HEK293 (cell line): ENCODE measurements at regions not wholly inside any gene's neighbourhood (a gene's known extent, or its start where the extent isn't known, plus 50 kb on each side); places are given as distances from the start of the nearest gene placed in this dataset.
A peak's percentile ranks its signal among the peaks of the same experiment; 100 is the strongest.

Source experiments
- CTCF ChIA-PET: fragments of 350-600 bp; formaldehyde crosslinking; extraction: SDS; loops from one replicate; lab custom pipeline; 2021; ENCODE audit warnings: antibody characterized with exemption; lab: Yijun Ruan, JAX
- POLR2A ChIA-PET: fragments of 300-600 bp; formaldehyde crosslinking; extraction: SDS; loops from one replicate; lab custom pipeline; 2020; ENCODE audit warnings: antibody characterized with exemption, inconsistent platforms; lab: Yijun Ruan, JAX
- H3K27ac ChIP-seq: fragments of 200-500 bp; sonication (Bioruptor generic); 2 replicates; pipeline ENCODE4 v1.5.1; 2014; ENCODE audit warnings: low read depth, low read length, control low read depth, inconsistent platforms; ENCODE audit errors: extremely low read depth
- H3K36me3 ChIP-seq, 2 experiments: fragments of 200-500 bp in 1 of 2; sonication (Bioruptor generic) in 1 of 2; 1 replicate in 1 of 2; 2 replicates in 1 of 2; pipeline ENCODE4 v1.5.1; 2014 to 2017; ENCODE audit warnings: inconsistent platforms in 2 of 2, low read length in 2 of 2; ENCODE audit not compliant: control insufficient read depth in 2 of 2, insufficient read depth in 1 of 2
- H3K4me1 ChIP-seq: fragments of 200-500 bp; sonication (Bioruptor generic); 2 replicates; pipeline ENCODE4 v1.5.1; 2014; ENCODE audit warnings: mild to moderate bottlenecking, low read length, inconsistent platforms; ENCODE audit not compliant: control insufficient read depth, insufficient read depth
- H3K4me3 ChIP-seq: 2 replicates; pipeline ENCODE4 v1.5.1; 2011; ENCODE audit warnings: low read depth, mild to moderate bottlenecking, control low read depth, low read length, moderate library complexity
- H3K9me3 ChIP-seq: fragments of 200-500 bp; sonication (Bioruptor generic); 2 replicates; pipeline ENCODE4 v1.5.1; 2014; ENCODE audit warnings: low read depth, low read length, inconsistent platforms; ENCODE audit not compliant: control insufficient read depth, insufficient read depth
- KLF7 ChIP-seq: fragments of 450-650 bp; formaldehyde crosslinking; IDR thresholded peaks from 2 replicates; pipeline ENCODE4 v1.5.1; 2016; ENCODE audit warnings: missing biosample characterization, missing genetic modification characterization, borderline replicate concordance
- RBAK ChIP-seq: fragments of 450-650 bp; formaldehyde crosslinking; IDR thresholded peaks from 2 replicates; pipeline ENCODE4 v1.5.1; 2016; ENCODE audit warnings: missing biosample characterization, missing genetic modification characterization
- SALL2 ChIP-seq: fragments of 450-650 bp; formaldehyde crosslinking; IDR thresholded peaks from 2 replicates; pipeline ENCODE4 v1.5.0; 2017; ENCODE audit warnings: missing biosample characterization, mild to moderate bottlenecking, missing genetic modification characterization, borderline replicate concordance
- SCRT2 ChIP-seq: fragments of 450-650 bp; formaldehyde crosslinking; IDR thresholded peaks from 2 replicates; pipeline ENCODE4 v1.5.1; 2016; ENCODE audit warnings: missing biosample characterization, missing genetic modification characterization
- ZFHX2 ChIP-seq: fragments of 450-650 bp; formaldehyde crosslinking; conservative IDR thresholded peaks from 2 replicates; pipeline ENCODE4 v1.5.1; 2016; ENCODE audit warnings: missing biosample characterization, missing genetic modification characterization
- ZNF121 ChIP-seq: fragments of 450-650 bp; formaldehyde crosslinking; IDR thresholded peaks from 2 replicates; pipeline ENCODE4 v1.5.1; 2016; ENCODE audit warnings: missing biosample characterization, missing genetic modification characterization
- ZNF416 ChIP-seq: fragments of 450-650 bp; formaldehyde crosslinking; IDR thresholded peaks from 2 replicates; pipeline ENCODE4 v1.5.1; 2016; ENCODE audit warnings: missing biosample characterization, missing genetic modification characterization
- ZNF558 ChIP-seq: fragments of 450-650 bp; formaldehyde crosslinking; IDR thresholded peaks from 2 replicates; pipeline ENCODE4 v1.5.1; 2016; ENCODE audit warnings: missing biosample characterization, missing genetic modification characterization
- ZNF670 ChIP-seq: fragments of 450-650 bp; formaldehyde crosslinking; IDR thresholded peaks from 2 replicates; pipeline ENCODE4 v1.5.1; 2016; ENCODE audit warnings: missing biosample characterization, missing genetic modification characterization, low read depth
- ZNF747 ChIP-seq: fragments of 450-650 bp; formaldehyde crosslinking; IDR thresholded peaks from 2 replicates; pipeline ENCODE4 v1.5.1; 2016; ENCODE audit warnings: missing biosample characterization, missing genetic modification characterization
- ZNF837 ChIP-seq: fragments of 450-650 bp; formaldehyde crosslinking; IDR thresholded peaks from 2 replicates; pipeline ENCODE4 v1.5.1; 2016; ENCODE audit warnings: missing biosample characterization, missing genetic modification characterization
- ZXDB ChIP-seq: fragments of 450-650 bp; formaldehyde crosslinking; IDR thresholded peaks from 2 replicates; pipeline ENCODE4 v1.5.1; 2016; ENCODE audit warnings: missing biosample characterization, missing genetic modification characterization
- TF ChIP-seq, protein P1 (sequence below): fragments of 450-650 bp; formaldehyde crosslinking; IDR thresholded peaks from 2 replicates; pipeline ENCODE4 v1.5.1; 2017; ENCODE audit warnings: missing biosample characterization, missing genetic modification characterization
- TF ChIP-seq, protein P2 (sequence below): fragments of 450-650 bp; formaldehyde crosslinking; IDR thresholded peaks from 2 replicates; pipeline ENCODE4 v1.5.1; 2016; ENCODE audit warnings: missing biosample characterization, missing genetic modification characterization
- TF ChIP-seq, protein P3 (sequence below): fragments of 450-650 bp; formaldehyde crosslinking; IDR thresholded peaks from 2 replicates; pipeline ENCODE4 v1.5.1; 2016; ENCODE audit warnings: missing biosample characterization, missing genetic modification characterization
- TF ChIP-seq, protein P4 (sequence below): fragments of 450-650 bp; IDR thresholded peaks from 2 replicates; pipeline ENCODE4 v1.5.1; 2018; ENCODE audit warnings: missing biosample characterization, missing genetic modification characterization

DNA sequence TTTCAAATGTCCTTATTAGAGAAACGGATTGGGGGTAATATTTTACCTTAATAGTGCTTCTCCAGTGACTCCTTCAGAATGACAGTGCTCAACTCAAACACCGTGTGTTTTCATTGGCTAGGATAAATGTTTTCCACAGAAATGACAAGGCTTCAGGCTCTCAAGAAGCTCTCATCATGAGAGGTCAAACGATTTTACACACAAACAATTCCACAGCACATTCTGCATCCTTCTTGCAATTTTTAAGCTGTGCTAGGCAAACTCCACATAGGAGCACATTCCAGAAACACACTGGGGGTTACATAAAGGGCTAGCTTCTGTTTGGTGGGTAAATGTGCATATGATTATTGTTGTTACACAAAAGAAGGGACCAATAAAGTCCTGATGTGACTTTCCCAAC lies 75.5 kb upstream of the IPO9 start:
- ChIA-PET POLR2A (no interaction called here), CTCF (no interaction called here)
- TF ChIP-seq ZFHX2 (tag by site-specific recombination) (no peak), ZNF837 (tag by site-specific recombination) (no peak), ZNF747 (no peak), SCRT2 (tag by site-specific recombination) (no peak), SALL2 (no peak), ZNF416 (tag by site-specific recombination) (no peak)
- TF ChIP-seq, protein P1, sequence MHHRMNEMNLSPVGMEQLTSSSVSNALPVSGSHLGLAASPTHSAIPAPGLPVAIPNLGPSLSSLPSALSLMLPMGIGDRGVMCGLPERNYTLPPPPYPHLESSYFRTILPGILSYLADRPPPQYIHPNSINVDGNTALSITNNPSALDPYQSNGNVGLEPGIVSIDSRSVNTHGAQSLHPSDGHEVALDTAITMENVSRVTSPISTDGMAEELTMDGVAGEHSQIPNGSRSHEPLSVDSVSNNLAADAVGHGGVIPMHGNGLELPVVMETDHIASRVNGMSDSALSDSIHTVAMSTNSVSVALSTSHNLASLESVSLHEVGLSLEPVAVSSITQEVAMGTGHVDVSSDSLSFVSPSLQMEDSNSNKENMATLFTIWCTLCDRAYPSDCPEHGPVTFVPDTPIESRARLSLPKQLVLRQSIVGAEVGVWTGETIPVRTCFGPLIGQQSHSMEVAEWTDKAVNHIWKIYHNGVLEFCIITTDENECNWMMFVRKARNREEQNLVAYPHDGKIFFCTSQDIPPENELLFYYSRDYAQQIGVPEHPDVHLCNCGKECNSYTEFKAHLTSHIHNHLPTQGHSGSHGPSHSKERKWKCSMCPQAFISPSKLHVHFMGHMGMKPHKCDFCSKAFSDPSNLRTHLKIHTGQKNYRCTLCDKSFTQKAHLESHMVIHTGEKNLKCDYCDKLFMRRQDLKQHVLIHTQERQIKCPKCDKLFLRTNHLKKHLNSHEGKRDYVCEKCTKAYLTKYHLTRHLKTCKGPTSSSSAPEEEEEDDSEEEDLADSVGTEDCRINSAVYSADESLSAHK, result no peak
- Histone ChIP-seq H3K36me3 (no peaks in the 10 kb centered on the region), H3K4me3 (no peak overlapping the region), H3K4me1 (peaks cover 15% of the 10 kb centered on the region), H3K27ac (no peak overlapping the region), H3K9me3 (no peaks in the 10 kb centered on the region)

DNA sequence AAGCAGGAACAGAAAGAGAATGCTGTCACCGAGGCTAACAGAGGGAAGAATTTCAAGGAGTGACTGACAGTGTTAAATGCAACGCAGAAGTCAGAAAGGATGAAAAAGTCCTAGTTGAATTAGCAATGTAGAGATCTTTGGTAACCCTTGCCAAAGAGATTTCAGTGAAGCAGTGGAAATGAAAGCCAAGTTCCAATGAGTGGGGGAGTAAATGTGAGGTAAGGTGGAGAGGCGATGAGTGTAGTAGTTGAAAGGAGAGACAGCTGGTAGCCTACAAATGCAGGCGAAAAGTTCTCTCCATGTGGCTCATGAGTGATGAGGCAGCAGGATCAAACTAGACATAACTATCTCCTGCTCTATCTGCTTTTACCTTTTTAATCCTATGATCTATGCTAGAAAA lies 74.6 kb upstream of the IPO9 start:
- TF ChIP-seq ZXDB (tag by site-specific recombination), result no peak
- TF ChIP-seq, protein P2, sequence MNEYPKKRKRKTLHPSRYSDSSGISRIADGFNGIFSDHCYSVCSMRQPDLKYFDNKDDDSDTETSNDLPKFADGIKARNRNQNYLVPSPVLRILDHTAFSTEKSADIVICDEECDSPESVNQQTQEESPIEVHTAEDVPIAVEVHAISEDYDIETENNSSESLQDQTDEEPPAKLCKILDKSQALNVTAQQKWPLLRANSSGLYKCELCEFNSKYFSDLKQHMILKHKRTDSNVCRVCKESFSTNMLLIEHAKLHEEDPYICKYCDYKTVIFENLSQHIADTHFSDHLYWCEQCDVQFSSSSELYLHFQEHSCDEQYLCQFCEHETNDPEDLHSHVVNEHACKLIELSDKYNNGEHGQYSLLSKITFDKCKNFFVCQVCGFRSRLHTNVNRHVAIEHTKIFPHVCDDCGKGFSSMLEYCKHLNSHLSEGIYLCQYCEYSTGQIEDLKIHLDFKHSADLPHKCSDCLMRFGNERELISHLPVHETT (tag by site-specific recombination), result no peak
- TF ChIP-seq, protein P3, sequence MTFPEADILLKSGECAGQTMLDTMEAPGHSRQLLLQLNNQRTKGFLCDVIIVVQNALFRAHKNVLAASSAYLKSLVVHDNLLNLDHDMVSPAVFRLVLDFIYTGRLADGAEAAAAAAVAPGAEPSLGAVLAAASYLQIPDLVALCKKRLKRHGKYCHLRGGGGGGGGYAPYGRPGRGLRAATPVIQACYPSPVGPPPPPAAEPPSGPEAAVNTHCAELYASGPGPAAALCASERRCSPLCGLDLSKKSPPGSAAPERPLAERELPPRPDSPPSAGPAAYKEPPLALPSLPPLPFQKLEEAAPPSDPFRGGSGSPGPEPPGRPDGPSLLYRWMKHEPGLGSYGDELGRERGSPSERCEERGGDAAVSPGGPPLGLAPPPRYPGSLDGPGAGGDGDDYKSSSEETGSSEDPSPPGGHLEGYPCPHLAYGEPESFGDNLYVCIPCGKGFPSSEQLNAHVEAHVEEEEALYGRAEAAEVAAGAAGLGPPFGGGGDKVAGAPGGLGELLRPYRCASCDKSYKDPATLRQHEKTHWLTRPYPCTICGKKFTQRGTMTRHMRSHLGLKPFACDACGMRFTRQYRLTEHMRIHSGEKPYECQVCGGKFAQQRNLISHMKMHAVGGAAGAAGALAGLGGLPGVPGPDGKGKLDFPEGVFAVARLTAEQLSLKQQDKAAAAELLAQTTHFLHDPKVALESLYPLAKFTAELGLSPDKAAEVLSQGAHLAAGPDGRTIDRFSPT (tag by site-specific recombination), result no peak
- TF ChIP-seq RBAK (tag by site-specific recombination), result no peak
- no peak for TF ChIP-seq KLF7
- TF ChIP-seq ZNF558 (tag by site-specific recombination), result no peak
- Histone ChIP-seq H3K36me3 (no peaks in the 10 kb centered on the region), H3K27ac (no peak overlapping the region), H3K4me1 (peaks cover 17% of the 10 kb centered on the region), H3K4me3 (no peak overlapping the region), H3K9me3 (no peaks in the 10 kb centered on the region)
- POLR2A ChIA-PET, result no interaction called here
- CTCF ChIA-PET, result no interaction called here

DNA sequence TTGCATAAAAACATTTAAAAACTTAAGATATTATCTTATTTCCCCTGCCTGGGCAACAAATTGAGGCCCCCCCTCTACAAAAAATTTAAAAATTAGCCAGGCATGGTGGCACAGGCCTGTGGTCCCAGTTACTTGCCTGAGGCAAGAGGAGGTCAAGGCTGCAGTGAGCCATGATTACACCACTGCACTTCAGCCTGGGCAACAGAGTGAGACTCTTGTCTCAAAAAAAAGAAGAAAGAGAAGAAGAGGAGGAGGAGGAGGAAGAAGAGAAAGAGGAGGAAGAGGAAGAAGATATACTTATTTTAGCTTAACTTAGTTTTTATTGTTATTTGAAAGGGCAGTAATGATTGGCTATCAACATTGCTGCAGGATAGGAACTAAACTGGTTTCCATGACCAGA lies 73.8 kb upstream of the IPO9 start:
- POLR2A ChIA-PET, result no interaction called here
- no peaks in the 10 kb centered on the region for H3K36me3 ChIP-seq
- peak; percentile 86 for TF ChIP-seq ZNF121
- TF ChIP-seq, protein P4, sequence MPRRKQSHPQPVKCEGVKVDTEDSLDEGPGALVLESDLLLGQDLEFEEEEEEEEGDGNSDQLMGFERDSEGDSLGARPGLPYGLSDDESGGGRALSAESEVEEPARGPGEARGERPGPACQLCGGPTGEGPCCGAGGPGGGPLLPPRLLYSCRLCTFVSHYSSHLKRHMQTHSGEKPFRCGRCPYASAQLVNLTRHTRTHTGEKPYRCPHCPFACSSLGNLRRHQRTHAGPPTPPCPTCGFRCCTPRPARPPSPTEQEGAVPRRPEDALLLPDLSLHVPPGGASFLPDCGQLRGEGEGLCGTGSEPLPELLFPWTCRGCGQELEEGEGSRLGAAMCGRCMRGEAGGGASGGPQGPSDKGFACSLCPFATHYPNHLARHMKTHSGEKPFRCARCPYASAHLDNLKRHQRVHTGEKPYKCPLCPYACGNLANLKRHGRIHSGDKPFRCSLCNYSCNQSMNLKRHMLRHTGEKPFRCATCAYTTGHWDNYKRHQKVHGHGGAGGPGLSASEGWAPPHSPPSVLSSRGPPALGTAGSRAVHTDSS (tag by site-specific recombination), result peak; percentile 92
- no peak for TF ChIP-seq ZNF670 (tag by site-specific recombination)
- no peak overlapping the region for H3K27ac ChIP-seq
- no peaks in the 10 kb centered on the region for H3K9me3 ChIP-seq
- H3K4me3 ChIP-seq, result no peak overlapping the region
- H3K4me1 ChIP-seq, result peaks cover 17% of the 10 kb centered on the region
- CTCF ChIA-PET, result no interaction called here
